GM18511 (cell line): ENCODE measurements at regions not wholly inside any gene's neighbourhood (a gene's known extent, or its start where the extent isn't known, plus 50 kb on each side); places are given as distances from the start of the nearest gene placed in this dataset.

Experiments used
- ATAC-seq: cut with Tn5 transposase; IDR thresholded peaks from one replicate; pipeline ENCODE4 v1.9.1; 2021; ENCODE audit warnings: mild to moderate bottlenecking, moderate library complexity; ENCODE audit not compliant: unreplicated experiment

- no peak for ATAC-seq
These were observed 79.6 kb upstream of the RNU6ATAC start for GRCh38 chr9:134243778-134244467.

- ATAC-seq, result no peak
These were observed 80.8 kb upstream of the RNU6ATAC start for GRCh38 chr9:134245179-134245578.

- ATAC-seq, result no peak
These were observed 78.2 kb upstream of the RXRA start for GRCh38 chr9:134247918-134248631.

DNA sequence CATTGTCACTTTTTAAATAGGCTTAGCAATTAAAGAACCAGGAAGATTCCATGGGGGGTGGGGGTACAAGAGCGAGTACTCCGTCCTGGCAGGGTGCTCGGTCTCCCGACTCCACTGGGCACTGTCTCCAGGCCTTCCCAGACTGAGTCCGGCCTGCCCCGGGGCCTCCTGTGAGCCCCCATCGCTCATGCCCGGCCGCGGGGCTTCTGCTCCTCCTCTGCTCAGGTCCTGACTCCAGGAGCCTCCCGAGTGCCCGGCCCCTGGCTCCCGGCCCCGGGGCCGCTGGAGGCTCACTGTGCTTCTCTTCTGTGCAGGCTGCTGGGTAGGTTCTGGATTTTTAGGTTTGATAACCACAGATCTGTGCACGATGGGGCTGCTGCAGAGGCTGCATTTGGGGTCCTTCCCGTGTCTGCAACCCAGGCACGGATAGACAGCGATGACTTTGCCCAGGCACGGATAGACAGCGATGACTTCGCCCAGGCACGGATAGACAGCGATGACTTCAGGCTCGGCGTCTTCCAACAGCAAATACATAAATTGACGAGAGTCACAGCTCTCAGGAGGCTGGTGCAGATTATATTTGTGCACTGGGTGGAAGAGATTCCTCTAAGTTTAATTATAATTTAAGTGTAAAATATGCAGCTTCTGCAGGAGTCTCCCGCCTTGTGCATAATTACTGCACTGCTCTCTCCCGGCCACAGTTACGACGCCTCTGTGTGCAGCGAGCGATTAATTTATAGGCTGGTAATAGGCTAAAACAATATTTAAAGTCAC lies 74.8 kb upstream of the RXRA start:
- no peak for ATAC-seq

DNA sequence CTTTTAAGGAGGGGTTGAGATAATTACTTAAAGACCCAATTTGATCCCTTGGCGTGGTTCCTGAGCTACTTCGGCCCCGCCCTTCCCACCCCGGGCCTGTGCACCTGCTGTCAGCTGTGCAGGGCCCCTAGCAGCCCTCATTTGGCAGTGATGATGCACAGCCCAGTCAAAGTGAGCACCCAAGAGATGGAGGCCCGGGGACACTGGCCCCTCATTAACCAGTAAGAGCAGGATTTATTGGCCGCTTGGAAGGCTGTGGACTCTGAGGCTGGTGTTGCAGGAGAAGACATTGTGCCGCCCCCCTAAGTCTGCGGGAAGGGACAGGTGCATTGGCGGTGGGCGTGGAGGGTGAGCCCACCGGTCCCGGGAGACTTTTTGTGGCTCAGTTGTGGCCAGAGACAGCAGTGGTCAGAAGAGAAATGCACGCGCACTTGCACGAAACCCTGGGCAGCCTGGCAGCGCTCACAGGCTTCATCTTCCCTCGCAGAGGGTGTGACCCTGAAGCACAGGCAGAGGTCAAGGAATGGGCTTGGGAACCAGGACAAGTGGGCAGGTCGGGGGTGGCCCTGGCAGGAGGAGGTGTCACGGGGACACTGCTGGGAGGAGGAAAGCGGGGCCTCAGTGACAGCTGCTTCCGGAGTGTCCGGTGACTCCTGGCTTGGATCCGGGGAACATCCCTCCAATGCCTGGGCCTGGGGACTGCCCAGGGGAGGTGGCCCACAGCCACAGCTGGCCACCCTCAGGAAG lies 74.0 kb upstream of the RXRA start:
- ATAC-seq, result no peak

GRCh38 chr9:134253606-134254205 lies 72.5 kb upstream of the RXRA start:
- no peak for ATAC-seq

DNA sequence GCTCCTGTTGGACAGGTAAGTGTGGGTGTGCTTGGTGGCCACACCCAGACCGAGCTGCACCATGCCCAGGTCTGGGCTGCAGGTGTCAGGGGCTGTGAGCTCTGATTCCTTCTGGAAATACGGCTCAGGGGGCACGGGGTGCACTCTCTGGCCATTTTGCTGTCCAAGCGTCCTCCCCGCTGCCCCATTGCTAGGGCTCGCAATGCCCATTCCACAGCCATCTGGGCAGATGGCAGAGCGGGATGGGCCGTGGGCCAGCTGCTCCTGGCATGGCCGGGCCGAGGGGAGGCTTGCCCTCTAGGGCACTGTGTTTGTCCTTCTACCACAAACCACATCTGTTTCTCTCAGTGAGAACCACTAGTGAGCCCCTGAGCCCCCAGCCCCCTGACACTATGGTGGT lies 67.9 kb upstream of the RXRA start:
- no peak for ATAC-seq

- ATAC-seq, result no peak
These were observed 67.3 kb upstream of the RXRA start for GRCh38 chr9:134258828-134259546.

DNA sequence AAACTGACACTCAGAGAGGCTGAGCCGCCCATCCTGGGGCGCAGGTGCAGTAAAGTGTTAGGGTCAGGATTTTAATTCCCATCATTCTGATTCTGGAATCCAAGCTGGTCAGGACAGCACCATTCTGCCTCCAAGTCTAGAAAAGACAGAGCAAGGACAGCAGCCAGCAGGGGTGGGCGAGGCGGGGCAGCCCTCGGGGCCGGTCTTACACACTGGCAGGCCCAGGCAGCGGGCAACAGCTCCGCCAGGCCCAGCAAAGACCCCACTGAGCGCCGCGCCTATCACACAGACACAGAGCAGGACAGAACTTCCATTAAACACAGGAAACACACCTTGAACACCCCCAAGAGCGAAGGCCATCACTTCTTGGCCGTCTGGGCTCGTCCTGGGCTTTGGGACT lies 66.5 kb upstream of the RXRA start:
- ATAC-seq, result no peak

DNA sequence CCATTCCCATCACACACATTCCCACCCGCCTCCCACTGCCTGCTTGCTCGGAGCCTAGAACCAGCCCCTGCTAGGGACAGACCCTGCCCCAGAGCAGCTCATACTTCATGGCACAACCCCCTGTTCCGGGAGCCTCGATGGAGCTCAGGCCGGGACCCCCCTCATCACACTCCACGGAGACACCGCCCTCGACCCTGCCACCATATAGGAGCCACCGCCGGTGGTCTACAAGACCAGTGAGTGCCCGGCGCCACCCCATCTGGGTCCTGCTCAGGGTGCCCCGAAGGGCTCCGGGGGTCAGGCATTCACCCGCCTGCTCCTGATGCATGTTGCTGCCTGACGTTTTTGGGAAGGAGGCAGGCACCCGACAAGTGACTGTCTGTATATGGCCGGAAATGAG lies 65.5 kb upstream of the RXRA start:
- no peak for ATAC-seq

DNA sequence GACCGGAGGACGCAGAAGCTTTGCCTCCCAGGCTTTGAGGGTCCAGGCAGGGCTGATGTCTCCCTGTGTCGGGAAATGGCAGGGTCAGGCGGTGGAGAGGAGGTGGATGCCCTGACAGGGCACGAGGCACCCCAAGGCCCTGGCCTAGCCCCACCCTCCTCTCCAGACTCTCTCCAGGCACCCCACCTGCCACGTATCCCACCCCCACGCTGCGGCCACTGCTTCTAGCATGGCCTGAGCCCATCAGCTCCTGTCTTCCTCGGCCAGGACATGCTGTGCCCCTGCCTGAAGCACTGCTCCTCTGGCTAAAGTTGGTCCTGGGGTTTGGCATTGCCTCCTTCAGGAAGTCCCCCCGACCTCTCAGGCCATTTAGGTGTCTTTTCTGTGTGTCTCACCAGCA lies 64.2 kb upstream of the RXRA start:
- ATAC-seq, result no peak

DNA sequence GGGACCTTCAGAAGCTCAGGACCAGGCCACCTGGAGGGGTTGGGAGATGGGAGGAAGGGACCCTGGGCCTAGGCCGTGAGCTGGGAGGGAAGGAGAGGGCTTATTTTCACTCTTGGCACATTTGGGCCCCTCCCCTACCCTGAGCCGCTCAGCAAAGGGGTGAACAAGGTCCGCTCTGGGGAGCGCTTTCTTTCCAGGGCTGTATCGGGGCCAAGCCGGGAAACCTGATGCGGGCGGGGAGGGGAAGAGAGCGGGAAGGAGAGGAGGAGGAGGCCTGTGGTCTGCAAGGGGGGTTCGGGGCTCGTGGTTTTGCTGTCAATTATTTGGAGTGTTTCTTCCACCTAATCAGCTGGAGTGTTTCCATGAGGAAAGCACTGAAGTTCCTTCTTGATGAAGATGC lies 62.7 kb upstream of the RXRA start:
- no peak for ATAC-seq

DNA sequence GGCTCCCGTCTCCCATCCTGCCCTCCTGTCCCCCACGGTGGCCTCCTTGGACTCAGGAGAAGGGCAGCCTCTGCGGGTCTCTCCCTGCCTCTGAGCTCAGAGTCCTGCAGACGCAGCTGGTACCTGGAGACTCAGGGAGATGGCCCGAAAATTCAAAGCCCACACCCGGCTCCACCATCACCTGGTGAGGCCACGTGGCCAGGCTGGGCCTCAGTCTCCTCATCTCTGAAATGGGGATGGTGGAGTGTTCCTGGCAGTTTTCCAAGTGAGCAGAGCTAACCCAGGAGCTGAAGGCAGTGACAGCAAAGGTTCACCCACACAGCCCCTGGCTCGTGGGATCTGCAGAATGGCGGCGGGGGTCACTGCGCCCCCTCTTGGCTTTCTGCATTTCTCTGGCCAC lies 62.1 kb upstream of the RXRA start:
- ATAC-seq, result no peak

GRCh38 chr9:134265078-134265477 lies 61.2 kb upstream of the RXRA start:
- ATAC-seq, result no peak

GRCh38 chr9:134266418-134266817 lies 59.8 kb upstream of the RXRA start:
- no peak for ATAC-seq

- no peak for ATAC-seq
These were observed 58.9 kb upstream of the RXRA start for GRCh38 chr9:134267305-134267880.

DNA sequence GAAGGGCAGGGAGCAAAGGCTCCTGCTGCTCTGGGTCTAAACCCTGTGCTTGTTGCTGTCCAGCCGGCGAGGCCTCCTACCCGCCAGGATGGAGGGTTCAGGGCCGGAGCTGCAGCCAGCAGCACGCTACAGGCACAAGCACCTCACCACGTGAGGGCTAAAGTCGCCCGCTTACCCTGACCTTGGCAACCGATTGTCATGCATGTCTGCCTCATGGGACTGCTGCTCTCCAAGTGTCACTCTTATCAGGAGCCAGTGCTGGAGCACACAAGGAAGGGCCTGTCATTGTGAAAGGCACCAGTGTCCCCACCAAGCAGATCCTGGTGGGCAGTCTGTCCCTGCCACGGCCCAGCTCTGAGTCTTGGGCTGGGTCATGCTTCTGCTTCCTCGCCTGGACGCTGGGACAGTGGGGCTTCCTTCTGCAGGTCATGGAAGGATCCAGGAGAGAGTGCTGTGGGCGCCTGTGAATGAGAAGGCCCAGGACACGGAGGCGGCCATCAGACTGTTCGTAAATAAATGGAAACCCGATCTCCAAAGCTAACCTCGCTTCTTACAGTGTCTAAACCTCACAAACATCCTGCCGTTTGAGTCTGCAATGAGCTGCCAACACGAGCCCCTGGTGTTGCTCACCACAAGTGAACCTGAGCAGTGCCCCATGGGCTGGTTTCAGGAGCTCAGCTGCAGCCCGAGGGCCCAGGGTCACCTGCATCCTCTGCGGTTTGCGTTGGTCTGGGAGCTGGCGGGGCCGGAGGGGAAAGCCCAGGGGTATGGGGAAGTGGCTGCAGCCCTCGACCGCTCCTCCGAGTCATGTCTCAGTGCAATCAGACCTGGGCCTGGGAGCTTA lies 58.2 kb upstream of the RXRA start:
- peak; percentile 92 for ATAC-seq

DNA sequence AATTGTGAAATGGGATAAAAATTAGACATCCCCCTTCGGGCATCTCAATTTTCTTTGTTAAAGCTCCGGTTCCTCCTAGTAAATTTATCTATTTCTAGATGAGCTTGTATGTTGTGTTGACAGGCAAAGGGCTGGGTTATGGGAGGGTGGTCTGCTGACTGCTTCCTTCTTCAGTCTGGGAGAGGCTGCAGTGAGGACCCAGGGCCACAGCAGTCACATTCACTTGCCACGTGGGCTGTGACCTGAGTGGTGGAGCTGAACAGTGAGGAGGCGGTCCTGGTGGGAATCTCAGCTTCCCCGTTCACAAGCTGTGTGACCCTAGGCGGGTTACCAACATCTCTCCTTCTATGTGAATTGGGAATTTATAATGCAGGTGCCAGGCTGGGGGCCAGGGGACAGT lies 57.5 kb upstream of the RXRA start:
- no peak for ATAC-seq
